ENCODE measurements at regions not wholly inside any gene's neighbourhood (a gene's known extent, or its start where the extent isn't known, plus 50 kb on each side); places are given as distances from the start of the nearest gene placed in this dataset.

- no peak overlapping the region for H3K27ac ChIP-seq
- H3K27me3 ChIP-seq: no peaks in the 10 kb centered on the region
- DNase-seq (ENCODE audit: low spot score): no peak
- no peaks in the 10 kb centered on the region for H3K4me1 ChIP-seq
- H3K9me3 ChIP-seq: no peaks in the 10 kb centered on the region
- no peak for TF ChIP-seq CTCF (IDR thresholded peaks at IDR 0.05)
- H3K4me3 ChIP-seq: no peak overlapping the region
- no peaks in the 10 kb centered on the region for H3K36me3 ChIP-seq
Measured at GRCh38 chr16:9503251-9503984, 412.0 kb downstream of the HAPSTR1 start.

DNA sequence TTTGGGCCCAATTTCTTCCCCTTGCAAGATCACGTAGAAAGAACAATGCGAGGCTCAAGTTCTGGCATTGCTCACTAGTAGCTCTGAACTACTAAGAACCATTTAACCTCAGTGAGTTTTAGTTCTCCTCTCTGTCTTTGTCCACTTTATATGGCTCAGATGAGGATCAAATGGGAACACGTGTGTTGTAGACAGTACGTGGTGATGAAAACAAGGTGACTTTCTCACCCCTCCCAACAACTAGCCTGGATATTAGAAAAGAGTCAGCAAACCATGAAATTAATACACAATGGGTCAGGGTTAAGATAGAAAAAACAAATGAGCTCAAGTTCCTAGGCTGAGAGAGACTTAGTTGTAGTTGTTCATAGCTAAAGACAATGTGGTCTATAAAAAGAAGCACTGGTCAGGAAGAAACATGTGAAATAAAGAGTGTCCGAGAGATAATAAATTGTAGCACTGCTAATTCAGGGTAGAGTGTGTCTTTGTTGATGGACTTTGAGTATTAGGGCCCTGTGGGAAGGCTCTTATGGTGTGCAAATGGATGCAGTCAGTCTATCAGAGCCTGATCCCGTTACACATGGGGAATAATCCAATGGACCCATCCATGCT, 417.0 kb downstream of the HAPSTR1 start:
- no peak for TF ChIP-seq CTCF (IDR thresholded peaks at IDR 0.05)
- H3K9me3 ChIP-seq: peaks cover 0 to 7% of the 10 kb centered on the region in 2 donors
- H3K4me3 ChIP-seq: no peak overlapping the region
- no peaks in the 10 kb centered on the region for H3K4me1 ChIP-seq
- no peaks in the 10 kb centered on the region for H3K27me3 ChIP-seq
- no peak for DNase-seq (ENCODE audit: low spot score)
- H3K27ac ChIP-seq: no peak overlapping the region
- H3K36me3 ChIP-seq: no peaks in the 10 kb centered on the region

DNA sequence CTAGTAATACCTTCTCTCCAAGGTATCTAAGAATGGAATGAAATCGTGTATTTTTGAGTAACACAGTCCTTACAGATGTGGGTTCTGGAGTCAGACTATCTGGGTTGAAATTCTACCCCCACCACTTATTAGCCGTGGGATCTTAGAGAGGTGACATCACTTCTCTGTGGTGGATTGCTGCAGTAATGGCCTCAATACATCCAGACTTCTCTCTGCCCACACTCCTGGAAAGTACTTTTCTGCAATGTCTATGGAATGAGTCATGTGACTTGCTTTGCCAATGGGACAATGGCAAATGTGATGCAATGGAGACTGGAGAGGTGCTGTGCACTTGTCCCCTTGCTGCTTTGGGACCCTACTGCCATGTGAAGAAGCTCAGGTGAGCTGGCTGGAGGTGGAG, 418.2 kb downstream of the HAPSTR1 start:
- H3K36me3 ChIP-seq: no peaks in the 10 kb centered on the region
- H3K27me3 ChIP-seq: no peaks in the 10 kb centered on the region
- no peak overlapping the region for H3K27ac ChIP-seq
- peaks cover 0 to 8% of the 10 kb centered on the region in 2 donors for H3K9me3 ChIP-seq
- H3K4me1 ChIP-seq: no peaks in the 10 kb centered on the region
- DNase-seq (ENCODE audit: low spot score): no peak
- no peak overlapping the region for H3K4me3 ChIP-seq
- no peak for TF ChIP-seq CTCF (IDR thresholded peaks at IDR 0.05)

GRCh38 chr16:9511389-9511788, 419.9 kb downstream of the HAPSTR1 start:
- Histone ChIP-seq H3K27ac (no peak overlapping the region), H3K27me3 (no peaks in the 10 kb centered on the region), H3K4me3 (no peak overlapping the region), H3K4me1 (no peaks in the 10 kb centered on the region), H3K9me3 (peaks cover 0 to 8% of the 10 kb centered on the region in 2 donors), H3K36me3 (no peaks in the 10 kb centered on the region)
- no peak for DNase-seq (ENCODE audit: low spot score)
- no peak for TF ChIP-seq CTCF (IDR thresholded peaks at IDR 0.05)

GRCh38 chr16:9516444-9516843, 425.0 kb downstream of the HAPSTR1 start:
- Histone ChIP-seq H3K9me3 (peaks cover 0 to 8% of the 10 kb centered on the region in 2 donors), H3K4me3 (no peak overlapping the region), H3K27ac (no peak overlapping the region), H3K36me3 (no peaks in the 10 kb centered on the region), H3K4me1 (peaks cover 0 to 5% of the 10 kb centered on the region in 2 donors), H3K27me3 (no peaks in the 10 kb centered on the region)
- no peak for DNase-seq (ENCODE audit: low spot score)
- no peak for TF ChIP-seq CTCF (IDR thresholded peaks at IDR 0.05)

Measured in right atrium auricular region (tissue), 2 donors.